Stimulated activated CD4-positive, alpha-beta T cell treated with anti-CD3 and anti-CD28 coated beads, Interleukin-1b, Interleukin-23, amount 100 ng/mL, for 24 hours (primary cell): ENCODE measurements at regions not wholly inside any gene's neighbourhood (a gene's known extent, or its start where the extent isn't known, plus 50 kb on each side); places are given as distances from the start of the nearest gene placed in this dataset.
"Not testable (repeated sequence)": the region's sequence is repeated elsewhere in the genome, so short reads cannot be mapped to it uniquely, and the experiment has no call there.

Experiments
- DNase-seq, 4 experiments: peaks; one replicate each; pipeline ENCODE4 v3.0.0-alpha.2; 2020; ENCODE audit warnings: low read depth in 4 of 4, low spot score in 1 of 4

GRCh38 chr3:176354843-176355242 is 842.4 kb downstream of the TBL1XR1 start:
- no peak for DNase-seq

- DNase-seq, result no peak
These were observed 844.5 kb downstream of the TBL1XR1 start for GRCh38 chr3:176352716-176353334.

GRCh38 chr3:176351408-176351807 is 845.9 kb downstream of the TBL1XR1 start:
- DNase-seq, result no peak

- no peak for DNase-seq
These were observed 847.6 kb downstream of the TBL1XR1 start for GRCh38 chr3:176349706-176350105.

- DNase-seq, result no peak
These were observed 849.7 kb downstream of the TBL1XR1 start for GRCh38 chr3:176347424-176348146.

GRCh38 chr3:176341963-176342362 is 855.3 kb downstream of the TBL1XR1 start:
- DNase-seq, result no peak

- DNase-seq, result no peak
These were observed 868.6 kb downstream of the TBL1XR1 start for GRCh38 chr3:176328666-176329065.

- DNase-seq, result no peak
These were observed 869.1 kb downstream of the TBL1XR1 start for GRCh38 chr3:176328198-176328597.

- not testable (repeated sequence) for DNase-seq
These were observed 870.3 kb downstream of the TBL1XR1 start for GRCh38 chr3:176326894-176327490.

- DNase-seq, result not testable (repeated sequence)
These were observed 875.8 kb downstream of the TBL1XR1 start for GRCh38 chr3:176321532-176321931.

- DNase-seq, result no peak
These were observed 876.2 kb downstream of the TBL1XR1 start for GRCh38 chr3:176321099-176321498.

GRCh38 chr3:176313426-176313825 is 883.9 kb downstream of the TBL1XR1 start:
- DNase-seq, result no peak

GRCh38 chr3:176310641-176311040 is 886.6 kb downstream of the TBL1XR1 start:
- no peak for DNase-seq

- no peak for DNase-seq
These were observed 895.0 kb downstream of the TBL1XR1 start for GRCh38 chr3:176302271-176302670.

- no peak for DNase-seq
These were observed 901.1 kb downstream of the TBL1XR1 start for GRCh38 chr3:176296066-176296597.

- no peak for DNase-seq
These were observed 904.0 kb downstream of the TBL1XR1 start for GRCh38 chr3:176293276-176293675.

- DNase-seq, result no peak
These were observed 910.7 kb downstream of the TBL1XR1 start for GRCh38 chr3:176286476-176287085.

GRCh38 chr3:176275538-176275937 is 921.7 kb downstream of the TBL1XR1 start:
- DNase-seq, result no peak

GRCh38 chr3:176275113-176275512 is 922.2 kb downstream of the TBL1XR1 start:
- no peak for DNase-seq

- DNase-seq, result no peak
These were observed 923.1 kb downstream of the TBL1XR1 start for GRCh38 chr3:176274161-176274560.

- no peak for DNase-seq
These were observed 935.2 kb downstream of the TBL1XR1 start for GRCh38 chr3:176262071-176262470.

GRCh38 chr3:176247191-176247590 is 950.1 kb downstream of the TBL1XR1 start:
- DNase-seq, result no peak
